Pulmonary artery endothelial cell (primary cell): ENCODE measurements at regions not wholly inside any gene's neighbourhood (a gene's known extent, or its start where the extent isn't known, plus 50 kb on each side); places are given as distances from the start of the nearest gene placed in this dataset.
A peak's percentile ranks its signal among the peaks of the same experiment; 100 is the strongest.
"Not testable (repeated sequence)": the region's sequence is repeated elsewhere in the genome, so short reads cannot be mapped to it uniquely, and the experiment has no call there.

ENCODE experiments used
- DNase-seq: peaks from one replicate; pipeline ENCODE4 v3.0.0-alpha.2; 2011; ENCODE audit warnings: low read depth, low spot score

DNA sequence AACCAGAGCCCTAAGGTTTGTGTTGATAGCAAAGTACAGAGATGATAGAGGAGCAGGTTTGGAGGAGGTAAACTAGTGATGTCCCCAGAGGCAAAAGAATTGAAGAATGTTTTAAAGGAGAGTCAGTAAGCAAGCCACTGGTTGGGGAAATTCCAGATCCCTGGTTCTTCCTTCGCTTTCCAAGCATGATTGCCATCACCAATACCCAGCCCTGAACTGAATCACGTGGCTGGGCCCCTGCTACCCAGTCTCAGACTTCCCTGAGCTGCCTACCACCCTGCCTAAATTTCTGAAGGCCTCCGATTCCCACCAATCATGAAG lies 95.3 kb upstream of the FOXN2 start:
- DNase-seq, result no peak

DNA sequence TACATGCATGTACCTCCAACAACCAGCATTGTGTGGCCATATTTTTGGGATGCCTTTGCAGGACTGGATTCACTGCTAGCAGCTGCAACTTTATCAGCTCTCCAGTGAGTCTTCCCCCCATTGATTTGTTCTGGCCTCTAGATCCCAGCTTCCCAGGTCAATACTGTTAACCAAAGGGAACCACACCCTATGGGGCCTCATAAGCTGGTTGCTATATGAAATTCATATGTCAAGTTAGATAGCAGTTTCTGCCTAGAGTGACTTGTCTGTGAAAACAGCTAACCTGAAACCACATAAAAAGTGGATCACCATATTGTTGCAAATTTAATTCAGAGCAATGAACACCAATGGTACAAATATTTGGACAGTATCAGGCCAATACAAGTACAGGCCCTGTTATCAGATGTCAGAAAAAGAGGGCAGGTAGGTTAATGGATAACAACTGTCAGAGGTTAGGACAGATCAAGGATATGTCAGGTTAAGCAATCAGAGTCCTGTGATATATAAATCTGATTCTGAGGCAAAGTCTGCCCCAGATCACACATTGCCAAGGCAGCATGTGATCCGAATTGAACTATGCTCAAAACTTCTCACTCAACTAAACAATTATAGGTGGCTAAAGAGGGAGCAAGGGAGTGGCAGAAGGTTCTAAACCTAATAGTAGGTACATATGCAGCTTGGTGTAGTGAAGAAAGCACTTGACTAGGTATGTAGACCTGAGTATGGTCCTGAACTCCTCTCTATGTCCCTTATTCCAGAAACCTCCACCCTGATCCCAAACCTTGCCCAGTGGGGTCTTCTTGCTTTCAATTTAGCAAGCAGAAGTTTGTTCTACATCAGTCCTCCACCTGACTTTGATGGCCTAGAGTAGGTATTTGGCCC lies 94.7 kb upstream of the FOXN2 start:
- DNase-seq, result no peak

DNA sequence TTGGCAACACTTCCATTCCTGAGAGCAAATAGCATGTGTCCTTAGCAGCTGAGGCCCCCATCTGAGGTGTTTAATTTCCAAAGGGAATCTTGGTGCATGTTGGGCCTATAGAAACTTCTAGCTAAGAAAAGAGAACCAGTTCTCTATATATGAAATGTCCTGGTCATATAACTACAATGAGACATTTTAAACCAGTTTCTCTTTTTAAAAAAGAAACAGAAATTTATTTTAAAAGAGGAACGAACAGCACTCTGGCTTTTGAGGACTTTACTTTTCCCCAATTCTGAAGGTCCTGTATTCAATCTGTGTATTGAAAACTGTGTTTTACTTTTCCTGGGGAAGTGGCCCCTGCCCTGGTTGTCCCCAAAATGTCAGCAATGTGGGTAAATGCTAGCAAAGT lies 94.0 kb upstream of the FOXN2 start:
- no peak for DNase-seq

DNA sequence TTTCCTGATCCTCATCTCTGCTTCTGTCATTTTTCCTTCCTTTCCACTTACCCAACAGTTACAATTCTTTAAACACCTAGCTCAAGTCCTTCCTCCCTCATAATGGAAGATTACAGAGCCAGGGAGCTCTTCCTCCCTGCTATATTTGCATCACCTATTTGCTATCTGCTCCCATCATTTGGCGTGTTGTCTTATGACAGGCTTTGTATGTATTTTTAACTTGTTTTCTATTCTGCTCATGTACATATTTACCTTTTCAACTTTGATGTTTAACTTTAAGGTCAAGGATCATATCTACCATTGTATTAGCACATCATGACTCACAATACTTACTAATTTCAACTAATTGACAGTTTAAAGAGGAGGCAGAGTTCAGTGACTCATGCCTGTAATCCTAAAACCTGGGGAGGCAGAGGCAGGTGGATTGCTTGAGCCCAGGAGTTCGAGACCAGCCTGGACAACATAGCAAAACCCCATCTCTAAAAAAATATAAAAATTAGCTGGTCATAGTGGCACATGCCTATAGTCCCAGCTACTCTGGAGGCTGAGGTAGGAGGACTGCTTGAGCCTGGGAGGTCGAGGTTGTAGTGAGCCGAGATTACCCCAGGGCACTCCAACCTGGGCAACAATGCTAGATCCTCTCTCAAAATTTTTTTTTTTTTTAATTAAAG lies 92.5 kb upstream of the FOXN2 start:
- DNase-seq, result no peak

DNA sequence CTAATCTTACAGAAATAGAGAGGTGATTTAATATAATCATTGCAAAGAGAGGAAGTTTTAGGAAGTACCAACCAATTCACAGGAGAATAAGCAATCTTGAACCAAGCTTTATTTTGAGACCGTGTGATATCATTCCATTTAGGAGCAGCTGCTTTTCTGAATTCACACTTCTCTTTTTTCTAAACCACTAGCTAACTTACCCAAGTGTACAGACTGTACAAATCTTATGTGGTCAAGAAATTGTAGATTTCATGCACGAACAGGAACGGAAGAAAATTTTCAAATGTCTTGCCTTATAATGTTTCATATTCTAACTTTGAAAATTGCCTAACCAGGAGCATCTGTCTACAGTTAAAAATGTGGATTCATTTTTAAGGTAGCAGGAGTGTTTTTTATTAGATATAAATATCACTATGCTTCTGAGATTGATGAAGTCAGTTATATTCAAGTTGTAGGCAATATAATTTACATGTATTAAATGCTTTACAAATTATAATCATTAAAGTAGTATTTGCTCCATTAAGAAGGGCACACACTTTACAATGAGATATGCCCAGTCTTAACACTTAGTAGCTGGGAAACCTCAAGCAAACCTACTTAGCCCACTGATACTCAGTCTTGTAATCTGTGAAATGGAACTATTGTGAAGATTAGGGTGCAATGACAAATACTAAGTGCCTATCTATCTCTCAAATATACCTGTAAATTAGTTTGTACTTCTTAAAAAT lies 86.7 kb upstream of the FOXN2 start:
- DNase-seq, result no peak

DNA sequence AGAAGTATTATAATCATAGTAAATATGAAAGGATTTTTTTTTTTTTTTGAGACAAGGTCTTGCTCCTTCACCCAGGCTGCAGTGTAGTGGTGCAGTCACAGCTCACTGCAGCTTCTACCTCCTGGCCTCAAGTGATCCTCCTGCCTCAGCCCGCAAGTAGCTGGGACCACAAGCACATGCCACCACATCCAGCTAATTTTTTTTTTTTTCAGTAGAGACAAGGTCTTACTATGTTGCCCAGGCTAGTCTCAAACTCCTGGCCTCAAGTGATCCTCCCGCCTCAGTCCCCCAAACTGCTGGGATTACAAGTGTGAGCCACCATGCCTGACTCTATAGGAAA lies 86.2 kb upstream of the FOXN2 start:
- no peak for DNase-seq

DNA sequence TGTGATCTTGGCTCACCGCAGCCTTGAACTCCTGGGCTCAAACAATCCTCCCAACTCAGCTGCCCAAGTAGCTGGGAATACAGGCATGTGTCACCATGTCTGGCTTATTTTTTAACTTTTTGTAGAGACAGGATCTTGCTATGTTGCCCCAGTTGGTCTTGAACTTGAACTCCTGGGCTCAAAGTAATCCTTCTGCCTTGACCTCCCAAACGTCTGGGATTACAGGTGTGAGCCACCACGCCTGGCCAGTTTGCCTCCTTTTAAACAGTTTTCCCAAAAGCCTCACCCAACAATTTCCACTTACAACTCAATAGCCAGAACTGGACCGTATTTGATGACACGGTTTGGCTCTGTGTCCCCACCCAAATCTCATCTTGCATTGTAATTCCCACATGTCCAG lies 85.4 kb upstream of the FOXN2 start:
- no peak for DNase-seq

DNA sequence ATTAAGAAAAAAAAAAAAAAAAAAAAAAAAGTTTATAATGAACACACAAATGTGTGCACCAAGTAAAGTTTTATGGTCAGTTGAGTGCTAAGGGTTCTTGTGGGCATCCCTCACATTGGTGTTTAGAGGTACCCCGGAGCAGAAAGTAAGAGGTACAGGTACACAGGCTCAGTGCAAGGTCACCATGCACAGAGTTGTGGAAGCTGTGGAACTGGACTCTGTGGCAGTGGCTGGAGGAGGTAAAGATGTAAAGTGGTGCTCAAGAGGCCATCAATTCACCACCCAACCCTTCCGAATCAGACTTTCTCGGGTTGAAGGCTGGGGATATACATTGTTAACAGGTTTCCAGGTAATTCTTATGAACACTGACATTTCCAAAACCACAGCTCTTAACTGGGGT lies 83.6 kb upstream of the FOXN2 start:
- no peak for DNase-seq

DNA sequence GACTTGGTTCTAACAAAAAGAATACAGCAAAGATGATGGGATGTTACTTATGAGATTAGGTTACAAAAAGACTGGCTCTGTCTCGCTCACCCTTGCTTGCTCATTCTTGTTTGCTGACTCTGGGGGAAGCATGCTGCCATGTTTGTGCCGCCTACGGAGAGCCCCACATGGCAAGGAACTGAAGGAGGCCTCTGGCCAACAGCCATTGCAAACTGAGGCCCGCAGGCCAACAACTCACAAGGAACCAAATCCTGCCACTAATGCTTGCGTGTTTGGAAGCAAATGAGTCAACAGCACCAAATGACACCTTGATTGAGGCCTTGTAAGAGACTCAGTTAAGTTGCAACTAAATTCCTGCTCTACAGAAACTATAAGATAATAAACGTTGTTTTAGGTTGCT lies 82.1 kb upstream of the FOXN2 start:
- DNase-seq, result no peak

DNA sequence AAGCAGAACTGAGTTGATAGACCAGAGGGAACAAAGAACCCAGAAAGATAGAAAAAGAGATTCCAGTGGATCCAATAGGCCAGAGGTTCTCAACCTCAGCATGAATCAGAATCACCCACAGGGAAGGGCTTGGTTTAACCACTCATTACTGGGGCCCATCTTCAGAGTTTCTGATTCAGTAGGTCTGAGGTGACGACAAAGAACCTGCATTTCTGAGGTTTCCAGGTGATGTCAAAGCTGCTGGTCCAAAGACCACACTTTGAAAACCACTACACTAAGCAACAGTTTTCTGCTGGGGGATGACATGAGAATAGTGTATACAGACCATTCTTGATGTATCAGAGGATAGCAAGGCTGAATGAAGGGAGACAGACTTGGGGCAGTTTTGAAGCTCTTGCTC lies 81.5 kb upstream of the FOXN2 start:
- DNase-seq, result no peak

DNA sequence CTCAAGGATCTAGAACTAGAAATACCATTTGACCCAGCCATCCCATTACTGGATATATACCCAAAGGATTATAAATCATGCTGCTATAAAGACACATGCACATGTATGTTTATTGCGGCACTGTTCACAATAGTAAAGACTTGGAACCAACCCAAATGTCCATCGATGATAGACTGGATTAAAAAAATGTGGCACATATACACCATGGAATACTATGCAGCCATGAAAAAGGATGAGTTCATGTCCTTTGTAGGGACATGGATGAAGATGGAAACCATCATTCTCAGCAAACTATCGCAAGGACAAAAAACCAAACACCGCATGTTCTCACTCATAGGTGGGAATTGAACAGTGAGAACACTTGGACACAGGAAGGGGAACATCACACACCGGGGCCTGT lies 80.7 kb upstream of the FOXN2 start:
- DNase-seq, result not testable (repeated sequence)

DNA sequence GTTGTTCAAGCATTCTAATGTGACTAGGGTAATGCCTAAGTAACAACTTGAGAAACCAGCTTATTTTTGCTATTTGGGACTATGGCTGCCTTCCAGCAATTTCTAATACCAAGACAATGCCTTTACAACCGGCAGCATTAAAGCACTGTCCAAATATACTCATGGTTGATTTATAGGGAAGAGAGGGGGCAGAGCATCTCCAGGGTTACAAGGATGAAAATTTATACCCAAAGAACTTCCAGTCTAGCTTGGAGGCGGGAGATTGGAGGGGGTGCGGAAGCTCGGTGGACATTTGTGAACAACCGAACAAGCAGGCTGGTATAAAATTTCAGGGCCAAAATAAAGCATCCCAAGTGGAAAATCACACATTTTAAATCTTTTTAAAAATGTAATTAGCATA lies 79.4 kb upstream of the FOXN2 start:
- DNase-seq, result no peak

DNA sequence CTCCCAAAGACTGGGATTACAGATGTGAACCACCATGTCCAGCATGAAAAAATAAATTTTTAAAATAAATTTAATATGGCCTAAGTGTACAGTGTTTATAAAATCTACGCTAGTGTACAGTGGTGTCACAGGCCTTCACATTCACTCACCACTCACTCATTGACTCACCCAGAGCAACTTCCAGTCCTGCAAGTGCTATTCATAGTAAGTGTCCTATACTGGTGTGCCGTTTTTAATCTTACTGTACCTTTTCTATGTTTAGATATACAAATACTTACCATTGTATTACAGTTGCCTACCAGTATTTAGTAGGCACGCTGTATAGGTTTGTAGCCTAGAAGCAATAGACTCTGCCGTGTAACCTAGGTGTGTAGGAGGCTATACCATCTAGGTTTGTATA lies 76.1 kb upstream of the FOXN2 start:
- no peak for DNase-seq

DNA sequence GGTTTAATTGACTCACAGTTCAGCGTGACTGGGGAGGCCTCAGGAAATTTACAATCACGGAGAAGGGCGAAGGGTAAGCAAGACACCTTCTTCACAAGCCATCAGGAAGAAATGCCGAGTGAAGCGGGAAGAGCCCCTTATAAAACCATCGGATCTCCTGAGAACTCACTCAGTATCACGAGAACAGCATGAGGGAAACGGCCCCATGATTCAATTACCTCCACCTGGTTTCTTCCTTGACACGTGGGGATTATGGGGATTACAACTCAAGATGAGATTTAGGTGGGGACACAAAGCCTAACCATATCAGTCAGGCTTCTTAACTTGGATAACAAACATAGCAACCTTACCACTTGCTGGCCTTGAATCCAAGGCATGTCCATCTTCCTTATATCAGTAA lies 73.6 kb upstream of the FOXN2 start:
- no peak for DNase-seq

DNA sequence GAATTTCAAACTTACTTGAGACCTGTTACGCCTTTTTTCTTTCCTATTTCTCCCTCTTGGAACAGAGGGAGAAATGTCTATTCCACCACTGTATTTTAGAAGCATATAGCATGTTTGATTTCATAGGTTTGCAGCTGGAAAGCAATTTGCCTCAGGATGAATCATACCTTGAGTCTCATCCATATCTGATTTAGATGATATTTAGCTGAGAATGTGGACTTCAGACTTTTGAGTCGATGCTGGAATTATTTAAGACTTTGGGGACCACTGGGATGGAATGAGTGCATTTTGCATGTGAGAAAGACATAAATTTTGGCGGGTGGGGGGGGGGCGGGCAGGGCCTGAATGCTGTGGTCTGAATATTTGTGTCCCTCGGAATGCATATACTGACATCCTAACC lies 67.3 kb upstream of the FOXN2 start:
- no peak for DNase-seq

DNA sequence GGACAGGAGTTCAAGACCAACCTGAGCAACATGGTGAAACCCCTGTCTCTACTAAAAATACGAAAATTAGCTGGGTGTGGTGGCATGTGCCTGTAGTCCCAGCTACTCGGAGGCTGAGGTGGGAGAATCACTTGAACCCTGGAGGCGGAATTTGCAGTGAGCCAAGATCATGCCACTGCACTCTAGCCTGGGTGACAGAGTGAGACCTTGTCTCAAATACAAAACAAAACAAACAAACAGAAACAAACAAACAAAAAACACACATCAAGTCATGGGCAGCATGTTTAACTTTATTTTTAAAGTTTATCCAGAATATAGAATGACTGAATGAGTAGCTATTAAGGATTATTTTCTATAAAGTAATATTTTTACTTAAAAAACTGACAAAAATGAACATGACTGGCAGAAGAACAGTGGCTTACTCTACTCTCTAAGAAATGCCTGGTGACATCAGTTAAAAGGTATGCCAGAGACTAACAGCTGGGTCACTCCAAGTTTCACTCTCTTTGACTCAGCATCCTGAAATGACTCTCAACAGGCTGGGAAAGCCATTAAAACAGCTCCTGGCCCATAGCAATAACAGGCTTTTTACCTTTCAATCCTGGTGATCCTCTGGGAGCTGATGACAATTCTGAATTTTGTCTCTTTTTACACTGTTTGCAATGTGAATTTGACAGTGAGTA lies 66.1 kb upstream of the FOXN2 start:
- peak; percentile 63 for DNase-seq

DNA sequence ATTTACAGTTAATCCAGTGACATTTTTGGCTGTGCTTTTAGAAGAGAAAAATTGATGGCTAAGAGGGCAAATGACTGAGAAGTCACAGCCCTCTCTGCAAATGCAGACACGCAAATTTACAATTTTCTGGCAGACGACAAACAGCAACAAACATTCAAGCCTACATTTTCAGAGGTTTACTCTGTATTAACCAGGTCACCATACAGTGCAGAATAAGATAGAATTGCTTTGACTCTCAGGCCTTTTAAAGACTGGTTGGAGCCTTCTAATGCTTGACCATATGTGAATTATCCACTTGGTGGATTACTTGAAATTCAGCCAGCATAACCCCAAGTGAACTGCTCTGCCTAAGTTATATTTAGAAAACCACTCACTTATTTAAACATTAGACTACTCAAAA lies 65.5 kb upstream of the FOXN2 start:
- no peak for DNase-seq

DNA sequence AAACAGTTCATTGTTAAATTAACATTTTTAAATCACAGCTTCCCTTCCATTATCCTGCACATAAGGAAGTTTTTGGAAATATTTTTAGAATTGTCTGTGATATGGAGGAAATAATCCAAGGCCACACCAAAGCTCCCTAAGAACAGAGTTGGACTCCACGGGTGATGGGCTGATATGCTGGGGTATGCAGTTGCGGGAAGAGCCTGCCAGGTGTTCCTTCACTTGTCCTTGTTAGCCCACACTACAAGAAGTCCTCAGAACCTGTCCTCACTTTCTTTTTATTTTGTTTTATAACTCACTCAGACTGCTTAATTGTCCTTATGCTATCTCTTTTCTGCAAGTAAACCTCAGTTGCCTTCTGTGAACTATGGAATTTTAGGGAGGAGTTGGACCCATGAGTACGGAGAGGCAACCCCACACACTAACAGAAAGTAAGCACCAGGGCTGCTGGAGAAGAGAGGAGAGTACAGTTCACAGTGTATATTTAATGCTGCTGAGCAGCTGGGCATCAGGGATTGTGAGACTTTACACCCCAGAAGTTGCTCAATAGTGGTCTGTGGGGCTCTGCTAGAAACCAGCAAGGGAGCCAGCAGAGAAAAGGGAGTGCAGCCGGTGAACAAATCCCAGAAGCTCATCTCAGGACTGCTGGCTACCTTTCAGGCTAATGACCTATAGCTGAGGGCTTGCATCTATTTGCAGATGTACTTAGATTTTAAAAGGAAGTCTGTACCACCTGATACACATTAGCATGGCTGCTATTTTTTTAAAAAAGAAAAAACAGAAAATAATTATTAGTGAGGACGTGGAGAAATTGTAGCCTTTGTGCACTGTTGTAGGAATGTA lies 64.6 kb upstream of the FOXN2 start:
- no peak for DNase-seq

DNA sequence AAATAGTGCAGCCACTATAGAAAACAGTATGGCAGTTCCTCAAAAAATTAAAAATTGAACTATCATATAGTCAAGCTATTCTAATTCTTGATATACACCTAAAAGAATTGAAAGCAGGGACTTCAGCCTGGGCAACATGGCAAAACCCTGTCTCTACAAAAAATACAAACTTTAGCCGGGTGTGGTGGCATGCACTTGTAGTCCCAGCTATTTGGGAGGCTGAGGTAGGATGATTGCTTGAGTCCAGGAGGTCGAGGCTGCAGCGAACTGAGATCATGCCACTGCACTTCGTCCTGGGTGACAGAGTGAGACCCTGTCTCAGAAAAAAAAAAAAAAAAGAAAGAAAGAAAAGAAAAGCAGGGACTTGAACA lies 64.0 kb upstream of the FOXN2 start:
- DNase-seq, result no peak

DNA sequence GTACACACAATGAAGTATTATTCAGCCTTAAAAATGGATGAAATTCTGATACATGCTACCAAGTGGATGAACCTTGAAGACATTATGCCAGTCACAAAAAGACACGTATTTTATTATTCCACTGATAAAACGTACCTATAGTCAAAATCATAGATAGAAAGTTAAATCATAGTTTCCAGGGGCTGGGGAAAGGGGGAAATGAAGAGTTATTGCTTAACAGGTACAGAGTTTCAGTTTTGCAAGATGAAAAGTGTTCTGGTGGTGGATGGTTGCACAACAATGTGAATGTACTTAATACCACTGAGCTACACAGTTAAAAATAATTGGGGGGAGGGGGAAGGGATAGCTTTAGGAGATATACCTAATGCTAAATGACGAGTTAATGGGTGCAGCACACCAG lies 63.5 kb upstream of the FOXN2 start:
- DNase-seq, result no peak

DNA sequence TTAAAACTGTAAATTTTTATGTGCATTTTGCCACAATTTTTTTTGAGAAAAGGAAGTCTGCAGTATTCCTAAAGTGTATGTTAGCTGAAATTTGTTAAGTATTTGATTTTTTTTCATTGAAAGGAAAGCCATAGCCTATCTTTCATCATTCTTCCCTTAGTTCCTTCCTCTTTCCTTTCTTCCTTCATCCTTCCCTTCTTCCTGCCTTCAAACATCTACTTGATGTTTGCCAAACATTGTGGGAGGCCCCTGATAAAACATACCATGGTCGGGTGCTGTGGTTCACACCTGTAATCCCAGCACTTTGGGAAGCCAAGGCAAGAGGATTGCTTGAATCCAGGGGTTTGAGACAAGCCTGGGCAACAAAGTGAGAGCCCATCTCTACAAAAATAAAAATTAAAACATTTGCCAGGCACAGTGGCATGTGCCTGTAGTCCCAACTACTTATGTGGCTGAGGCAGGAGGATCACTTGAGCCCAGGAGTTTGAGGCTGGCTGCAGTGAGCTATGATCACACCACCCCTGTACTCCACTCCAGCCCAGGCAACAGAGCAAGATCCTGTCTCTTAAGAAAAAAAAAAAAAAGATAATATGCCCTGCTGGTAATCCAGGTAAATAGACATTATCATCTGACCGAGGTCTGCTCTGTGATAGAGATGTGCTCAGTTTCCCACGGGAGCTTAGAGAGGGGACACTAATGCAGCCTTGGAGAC lies 62.9 kb upstream of the FOXN2 start:
- DNase-seq, result no peak
